ENCODE measurements at regions not wholly inside any gene's neighbourhood (a gene's known extent, or its start where the extent isn't known, plus 50 kb on each side); places are given as distances from the start of the nearest gene placed in this dataset.
"Not testable (repeated sequence)": the region's sequence is repeated elsewhere in the genome, so short reads cannot be mapped to it uniquely, and the experiment has no call there.

DNA sequence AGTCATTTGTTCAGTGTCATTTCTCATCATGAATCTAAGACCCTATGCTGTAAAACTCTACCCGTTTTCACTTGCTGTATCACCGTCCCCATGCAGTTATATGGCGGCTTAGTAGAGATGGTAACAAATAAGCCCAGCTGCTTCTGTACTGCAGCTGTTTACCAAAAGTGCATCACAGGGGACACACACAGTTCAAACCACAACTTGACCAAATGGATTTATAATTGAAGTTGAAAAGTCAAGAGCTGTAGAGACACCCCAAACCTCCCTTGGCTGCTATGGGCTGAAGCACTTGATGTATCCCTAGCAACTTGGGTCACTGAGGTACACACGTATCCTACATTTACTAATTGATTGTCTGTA lies 219.0 kb upstream of the FGF13 start:
- DNase-seq (ENCODE audit: low spot score), result no peak

DNA sequence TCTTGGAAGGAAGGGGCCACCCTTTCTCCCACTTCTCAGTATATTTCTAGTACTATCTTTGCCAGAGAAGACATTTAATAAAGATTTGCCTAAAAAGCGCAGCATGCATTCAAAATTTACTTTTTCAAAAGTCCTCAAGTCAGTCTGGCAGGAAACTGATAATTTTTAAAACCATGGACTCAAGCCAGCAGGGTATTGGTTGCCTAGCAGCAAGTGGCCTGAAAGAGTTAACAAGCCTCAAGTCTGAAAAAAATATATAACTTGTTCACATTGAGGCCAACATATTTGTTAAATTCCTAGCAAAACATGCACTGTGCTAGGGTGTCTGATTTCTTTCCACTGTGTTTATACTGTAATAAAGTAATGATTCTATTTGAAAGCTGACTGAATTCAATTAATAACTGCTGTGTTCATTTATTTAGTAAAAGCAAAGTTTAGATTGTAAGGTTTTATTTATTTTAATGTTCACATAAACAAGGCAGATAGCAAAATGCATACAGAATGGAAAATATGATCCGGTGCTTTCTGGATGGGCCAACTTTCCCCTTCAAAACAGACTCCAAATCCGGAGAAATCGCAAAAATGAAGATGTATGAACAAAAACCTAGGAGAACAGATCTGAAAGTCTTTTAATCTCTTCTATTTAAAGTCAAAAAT lies 218.5 kb upstream of the FGF13 start:
- no peak for DNase-seq (ENCODE audit: low spot score)

DNA sequence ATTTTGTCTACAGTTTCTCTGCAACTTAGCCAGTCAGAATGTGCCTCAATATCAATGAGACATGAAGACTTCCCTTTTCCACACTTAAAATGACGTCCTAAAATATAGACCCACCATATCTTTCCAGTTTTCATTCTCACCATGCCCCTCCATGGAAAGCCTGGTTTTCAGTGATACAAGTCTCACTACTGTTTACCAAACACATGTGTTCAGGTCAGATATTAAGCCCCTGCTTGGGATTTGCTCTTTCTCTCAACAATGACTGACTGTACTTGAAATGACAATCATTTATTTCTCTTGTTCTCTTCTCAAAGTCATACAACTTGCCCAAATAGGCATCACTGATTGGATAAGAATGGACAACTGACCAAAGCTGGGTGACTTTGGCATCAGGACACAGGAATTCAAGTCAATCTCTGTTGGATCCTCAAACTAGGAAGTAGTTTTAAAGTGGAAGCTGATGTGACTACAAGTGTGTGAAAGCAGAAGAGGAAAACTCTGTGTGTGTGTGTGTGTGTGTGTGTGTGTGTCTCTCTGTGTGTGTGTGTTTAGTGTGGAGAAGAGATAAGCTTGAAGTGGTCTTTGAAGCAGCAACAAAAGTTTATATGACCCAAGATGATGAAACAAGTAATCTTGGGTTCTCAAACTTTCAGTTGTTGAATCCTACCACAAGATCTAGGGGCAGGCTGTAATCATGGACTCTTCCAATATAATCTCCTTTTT lies 217.4 kb upstream of the FGF13 start:
- no peak for DNase-seq (ENCODE audit: low spot score)

DNA sequence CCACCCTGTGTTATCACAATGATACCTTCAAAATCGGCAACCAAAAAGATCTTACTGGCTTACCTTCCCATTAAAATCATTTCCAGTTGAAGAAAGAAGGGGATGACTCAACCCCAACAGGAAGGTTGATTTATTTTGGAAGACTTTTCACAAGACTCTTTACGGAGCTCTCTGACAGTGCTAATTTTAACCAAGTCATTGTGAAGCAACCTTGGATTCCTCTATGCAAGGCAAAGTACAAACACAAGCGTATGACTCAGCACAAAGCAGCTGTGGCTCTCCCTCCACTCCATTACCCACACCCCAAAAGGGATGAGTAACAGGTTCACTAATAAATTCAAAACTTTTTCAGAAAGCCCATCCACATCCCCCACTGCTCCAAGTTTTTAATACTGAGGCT lies 213.8 kb upstream of the FGF13 start:
- no peak for DNase-seq (ENCODE audit: low spot score)

DNA sequence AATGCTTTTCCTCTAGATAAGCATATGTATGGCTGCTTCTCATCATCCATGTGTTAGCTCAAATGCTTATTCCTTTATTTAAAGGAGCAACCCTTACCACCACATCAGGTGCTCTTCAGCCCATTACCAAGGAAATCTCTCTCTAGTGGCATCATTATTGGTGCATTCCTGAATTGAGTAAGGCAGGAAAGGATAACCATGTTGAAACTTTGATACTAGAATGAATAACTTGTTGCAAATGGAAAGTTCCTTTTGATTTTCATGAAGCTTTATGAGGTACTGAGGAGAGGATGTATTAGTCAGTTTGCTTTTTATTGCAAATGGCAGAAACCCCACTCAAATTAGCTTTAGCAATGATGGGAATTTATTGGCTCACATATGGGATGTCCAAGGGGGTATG lies 212.3 kb upstream of the FGF13 start:
- no peak for DNase-seq (ENCODE audit: low spot score)

DNA sequence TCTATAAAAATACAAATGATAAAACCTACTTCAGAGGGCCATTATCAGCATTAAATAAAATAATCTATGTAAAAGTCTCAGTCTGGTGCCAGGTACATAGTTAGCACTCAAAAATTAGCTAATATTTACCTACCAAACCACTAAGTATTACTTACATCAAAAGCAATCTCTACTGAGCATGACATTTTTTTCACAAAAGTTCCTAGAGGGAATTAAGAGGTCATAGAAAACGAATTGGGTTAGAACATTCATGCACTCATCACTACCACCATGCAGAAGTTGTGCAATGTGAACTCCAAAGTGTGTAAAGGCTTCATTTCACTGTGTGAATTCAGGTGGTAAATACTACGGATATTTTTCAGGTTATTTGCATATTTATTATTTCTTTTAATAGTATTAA lies 209.5 kb upstream of the FGF13 start:
- no peak for DNase-seq (ENCODE audit: low spot score)

DNA sequence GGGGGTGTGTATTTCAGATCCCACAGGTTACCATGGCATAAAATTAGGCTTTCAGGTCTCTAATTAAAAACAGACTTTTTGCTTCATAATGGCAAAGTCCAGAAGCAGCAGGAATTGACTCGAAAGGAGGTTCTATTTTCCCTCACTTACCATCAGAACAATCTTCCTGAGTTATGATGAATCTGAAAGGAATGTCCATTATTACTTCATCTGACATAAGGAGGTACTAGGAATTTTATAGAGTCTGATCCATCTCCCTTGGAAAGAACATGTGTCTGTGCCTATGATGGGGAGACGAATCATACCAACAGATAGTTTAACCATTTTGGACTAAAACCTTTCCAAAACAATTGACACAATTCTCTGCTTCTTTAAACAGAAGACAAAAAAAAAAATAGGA lies 206.3 kb upstream of the FGF13 start:
- DNase-seq (ENCODE audit: low spot score), result no peak

DNA sequence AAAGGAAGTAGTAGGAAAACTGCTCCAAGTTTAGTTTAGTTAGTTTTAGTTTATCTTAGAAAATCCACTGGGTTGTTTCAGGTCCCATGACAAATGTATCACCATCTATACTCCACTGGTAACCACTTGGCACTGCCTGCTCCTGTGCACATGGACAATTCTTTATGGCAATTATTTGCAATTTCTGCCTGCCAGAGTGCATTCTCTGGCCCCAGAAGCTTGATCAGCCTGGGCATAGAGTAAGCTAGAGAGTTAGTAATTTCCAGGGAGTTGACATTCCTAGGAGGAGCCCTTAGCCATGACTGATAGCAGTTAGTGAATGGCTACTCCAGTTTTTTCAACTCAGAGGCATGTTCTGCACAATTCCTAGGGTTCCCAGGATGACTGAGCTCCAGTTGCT lies 203.2 kb upstream of the FGF13 start:
- no peak for DNase-seq (ENCODE audit: low spot score)

DNA sequence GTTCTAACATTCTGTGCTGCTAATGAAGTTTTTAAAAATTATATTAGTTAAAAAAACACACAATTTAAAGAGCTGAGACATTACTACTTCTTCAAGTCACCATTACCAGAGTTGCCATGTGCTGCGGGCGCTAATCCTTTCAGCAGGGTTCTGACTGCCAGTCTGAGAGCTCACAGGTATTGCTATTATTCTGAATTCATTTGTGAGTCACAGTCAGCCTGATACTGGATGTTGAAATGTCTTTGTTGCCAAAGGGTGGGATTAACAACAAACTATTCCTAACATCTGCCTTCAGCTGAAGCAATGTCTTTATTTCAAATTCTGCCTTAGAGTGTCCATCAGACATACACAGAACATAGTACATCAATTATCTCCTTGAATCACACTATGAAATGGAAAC lies 197.1 kb upstream of the FGF13 start:
- DNase-seq (ENCODE audit: low spot score), result no peak

DNA sequence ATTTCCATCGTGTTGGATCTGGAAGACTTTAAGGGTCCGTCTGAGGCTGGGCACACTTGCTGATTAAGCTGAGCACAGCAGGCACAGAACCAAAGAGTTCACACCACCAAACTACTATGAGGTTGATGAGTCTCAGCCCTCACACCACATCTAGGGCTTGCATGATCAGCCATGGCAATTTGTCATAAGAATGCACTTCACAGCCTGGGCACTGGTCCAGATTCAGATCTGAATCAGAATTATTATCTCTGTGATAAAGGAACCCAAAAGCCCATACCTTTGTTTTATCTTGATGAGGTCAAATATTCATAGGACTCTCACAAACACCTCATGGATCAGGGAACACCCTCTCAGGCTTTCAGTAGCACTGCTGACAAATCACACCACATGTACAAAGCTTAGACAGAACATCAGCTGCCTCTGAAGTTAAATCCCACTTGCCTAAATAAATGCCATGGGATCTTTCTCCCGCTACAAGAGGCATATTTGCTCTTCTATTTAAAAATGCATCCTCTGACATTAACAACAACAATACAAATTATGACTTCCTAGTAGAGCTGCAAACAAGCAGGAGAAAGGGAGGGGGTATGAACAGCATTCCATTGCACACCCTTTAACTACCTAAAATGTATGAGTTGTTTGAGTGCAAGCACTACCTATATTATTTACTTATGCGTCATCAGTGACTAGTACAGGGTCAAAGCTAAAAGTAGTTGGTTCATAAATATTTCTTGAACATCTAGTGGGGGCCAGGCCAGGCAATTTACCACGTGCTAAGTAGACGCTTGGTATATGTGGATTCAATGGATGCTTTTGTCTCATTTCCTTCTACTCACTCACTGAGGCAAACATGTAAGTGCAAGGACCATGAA lies 186.3 kb upstream of the FGF13 start:
- no peak for DNase-seq (ENCODE audit: low spot score)

DNA sequence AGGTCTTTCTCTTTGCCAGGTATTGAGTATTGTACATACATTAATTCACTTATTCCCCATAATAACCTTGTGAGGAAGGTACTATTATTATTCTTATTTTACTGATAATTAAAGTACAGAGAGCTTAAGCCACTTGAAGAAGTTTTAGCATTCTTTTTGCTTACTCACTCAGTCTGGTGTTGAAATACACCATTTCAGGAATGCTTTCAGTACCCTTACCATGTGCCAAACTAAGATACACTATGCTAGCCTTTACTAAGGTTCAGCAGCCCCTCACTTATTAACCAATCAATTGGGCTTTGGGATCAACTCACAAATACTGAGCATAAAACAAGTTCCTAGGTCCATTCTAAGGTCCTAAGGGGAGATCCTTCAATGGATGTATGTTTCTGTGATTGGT lies 179.0 kb upstream of the FGF13 start:
- DNase-seq (ENCODE audit: low spot score), result no peak

DNA sequence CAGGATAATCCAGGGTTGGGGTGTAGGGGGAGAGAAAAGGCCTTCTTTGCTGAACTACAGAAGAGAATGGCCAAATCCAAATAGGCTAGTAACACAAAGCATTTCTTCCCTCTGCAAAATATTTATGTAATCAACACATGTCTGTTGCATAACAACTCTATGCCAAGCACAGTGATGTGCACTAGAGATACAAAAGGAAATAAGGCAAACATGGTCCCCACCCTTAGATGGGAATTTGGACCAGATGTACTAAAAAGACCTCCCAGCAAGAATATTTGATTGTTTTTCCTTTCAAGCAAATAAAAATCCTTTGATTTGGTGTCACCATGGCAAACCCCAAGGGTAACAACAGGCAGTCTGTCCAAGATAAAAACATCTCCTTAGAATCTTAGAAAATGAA lies 177.6 kb upstream of the FGF13 start:
- no peak for DNase-seq (ENCODE audit: low spot score)

DNA sequence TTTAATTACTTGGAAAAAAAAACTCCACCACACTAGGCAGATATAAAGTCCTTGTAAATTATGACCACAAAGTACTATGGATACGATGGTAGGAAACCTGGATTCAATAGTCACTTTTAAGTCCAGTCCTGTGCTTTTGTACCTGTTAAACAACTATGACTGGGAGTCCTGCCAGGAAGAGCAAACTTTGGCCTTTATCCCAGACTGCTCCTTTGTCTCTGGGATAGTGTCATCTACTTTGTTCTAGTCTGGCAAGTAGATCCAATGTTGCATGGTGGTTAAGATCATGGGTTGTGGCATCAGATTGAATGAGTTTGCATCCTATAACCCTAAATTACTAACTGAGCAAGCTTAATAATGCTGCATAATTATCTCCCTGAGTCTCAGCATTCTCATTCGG lies 175.3 kb upstream of the FGF13 start:
- no peak for DNase-seq (ENCODE audit: low spot score)

DNA sequence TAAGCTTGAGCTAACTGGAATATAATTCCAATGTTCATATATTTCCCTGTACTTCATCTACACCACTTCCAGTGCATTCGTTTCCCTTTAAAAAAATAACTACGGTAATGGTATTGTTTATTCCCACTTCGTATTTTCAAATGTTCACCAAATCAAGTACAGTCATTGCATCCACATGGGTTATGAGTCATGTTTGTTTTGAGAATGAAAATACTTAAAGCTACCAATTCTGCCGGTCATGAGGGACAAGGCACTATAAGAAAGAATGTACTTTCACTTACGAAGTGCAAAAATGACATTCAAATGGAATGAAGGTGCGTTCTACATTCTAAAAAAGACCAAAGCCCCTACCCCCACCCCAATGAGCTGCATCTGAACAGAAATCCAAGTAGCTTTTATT lies 174.4 kb upstream of the FGF13 start:
- DNase-seq (ENCODE audit: low spot score), result no peak

DNA sequence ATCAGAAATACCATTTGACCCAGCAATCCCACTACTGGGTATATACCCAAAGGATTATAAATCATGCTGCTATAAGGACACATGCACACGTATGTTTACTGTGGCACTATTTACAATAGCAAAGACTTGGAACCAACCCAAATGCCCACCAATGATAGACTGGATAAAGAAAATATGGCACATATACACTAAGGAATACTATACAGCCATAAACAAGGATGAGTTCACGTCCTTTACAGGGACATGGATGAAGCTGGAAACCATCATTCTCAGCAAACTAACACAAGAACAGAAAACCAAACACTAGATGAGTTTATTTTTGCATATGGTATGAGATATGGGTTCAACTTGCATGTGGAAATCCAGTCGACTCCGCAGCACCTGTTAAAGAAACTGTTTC lies 168.8 kb upstream of the FGF13 start:
- DNase-seq (ENCODE audit: low spot score), result not testable (repeated sequence)

DNA sequence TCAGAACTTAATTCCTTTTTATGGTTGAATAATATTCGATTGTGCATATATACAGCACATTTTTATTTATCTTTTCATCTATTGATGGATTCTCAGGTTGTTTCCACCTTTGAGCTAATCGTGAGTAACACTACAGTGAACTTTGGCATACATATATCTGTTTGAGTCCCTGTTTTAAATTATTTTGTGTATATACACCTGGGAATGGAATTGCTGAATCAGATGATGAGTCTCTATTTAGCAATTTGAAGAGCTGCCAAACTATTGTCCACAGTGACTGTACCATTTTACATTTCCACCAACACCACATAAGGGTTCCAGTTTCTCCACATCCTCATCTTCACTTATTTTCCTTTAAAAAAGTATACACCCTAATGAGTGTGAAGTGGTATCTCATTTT lies 166.2 kb upstream of the FGF13 start:
- no peak for DNase-seq (ENCODE audit: low spot score)

DNA sequence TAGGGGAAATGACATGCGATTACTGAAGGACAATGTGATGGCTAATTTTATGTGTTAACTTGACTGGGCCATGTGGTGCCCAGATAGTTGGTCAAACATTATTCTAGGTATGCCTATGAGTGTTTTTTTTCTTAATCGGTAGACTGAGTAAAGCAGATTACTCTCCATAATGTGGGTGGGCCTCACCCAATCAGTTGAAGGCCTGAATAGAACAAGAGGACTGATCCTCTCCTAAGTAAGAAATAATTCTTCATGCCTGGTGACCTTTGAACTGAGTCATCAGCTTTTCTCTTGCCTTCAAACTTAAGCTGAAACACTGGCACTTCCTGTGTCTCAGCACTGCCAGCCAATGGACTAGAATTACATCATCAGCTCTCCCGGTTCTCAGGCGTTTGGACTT lies 164.0 kb upstream of the FGF13 start:
- DNase-seq (ENCODE audit: low spot score), result no peak

DNA sequence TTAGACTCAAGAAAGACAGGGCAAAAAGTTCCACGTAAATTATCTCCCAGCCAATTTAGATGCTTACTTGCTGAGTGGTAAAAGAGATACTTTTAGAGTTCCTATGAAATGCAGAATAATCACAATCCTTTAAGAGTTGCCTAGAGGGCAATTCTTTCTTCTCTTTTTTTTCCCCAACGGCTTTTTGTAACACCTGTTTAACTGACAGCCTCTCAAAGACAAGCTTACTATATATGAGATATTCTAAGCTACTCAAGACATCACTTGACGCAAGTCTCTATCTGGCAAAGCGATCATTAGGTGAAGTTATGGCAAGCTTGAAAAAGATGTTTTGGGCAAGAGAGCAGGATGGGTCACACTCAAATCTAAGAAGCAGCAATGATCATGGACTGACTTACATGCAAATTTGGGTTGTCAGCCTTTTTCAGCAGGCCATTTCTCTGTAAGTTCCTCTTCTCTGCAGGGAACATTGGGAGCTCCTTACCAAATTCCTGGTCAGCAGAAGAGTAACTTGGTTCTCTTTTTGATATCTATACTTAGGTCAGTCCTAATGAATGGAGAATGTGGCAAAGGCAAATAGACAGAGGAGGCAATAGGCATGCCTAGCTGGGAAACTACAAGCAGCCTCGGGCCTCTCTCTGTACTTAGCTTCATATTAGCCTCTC lies 162.9 kb upstream of the FGF13 start:
- no peak for DNase-seq (ENCODE audit: low spot score)

DNA sequence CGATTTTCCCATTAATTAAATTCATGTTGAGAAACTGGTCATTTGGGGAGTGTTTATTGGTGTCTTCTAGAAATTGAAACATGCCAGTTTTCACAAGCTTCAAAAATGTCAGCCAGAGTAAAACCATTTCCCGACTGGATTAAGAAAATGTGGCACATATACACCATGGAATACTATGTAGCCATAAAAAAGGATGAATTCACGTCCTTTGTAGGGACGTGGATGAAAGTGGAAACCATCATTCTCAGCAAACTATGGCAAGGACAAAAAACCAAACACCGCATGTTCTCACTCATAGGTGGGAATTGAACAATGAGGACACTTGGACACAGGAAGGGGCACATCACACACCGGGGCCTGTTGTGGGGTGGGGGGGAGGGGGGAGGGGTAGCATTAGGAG lies 162.1 kb upstream of the FGF13 start:
- not testable (repeated sequence) for DNase-seq (ENCODE audit: low spot score)

DNA sequence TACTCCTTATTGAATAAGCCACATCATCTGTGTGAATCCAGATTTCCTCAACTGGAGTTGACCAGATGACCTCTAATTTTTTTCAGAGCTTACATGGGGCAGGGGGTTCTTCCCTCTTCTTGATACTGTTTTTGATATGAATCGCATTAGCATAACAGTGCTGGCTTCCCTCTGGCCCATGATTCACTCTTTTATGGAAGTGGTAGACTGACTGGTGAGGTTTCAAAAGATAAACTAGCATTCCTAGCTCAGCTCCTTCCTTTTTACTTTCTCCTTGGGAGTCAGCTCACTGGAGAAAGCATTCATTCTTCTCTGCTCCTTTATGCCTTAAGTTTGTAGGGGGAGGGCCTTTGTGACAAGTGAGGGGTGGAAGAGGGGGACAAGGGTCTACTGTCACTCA lies 161.0 kb upstream of the FGF13 start:
- DNase-seq (ENCODE audit: low spot score), result no peak

DNA sequence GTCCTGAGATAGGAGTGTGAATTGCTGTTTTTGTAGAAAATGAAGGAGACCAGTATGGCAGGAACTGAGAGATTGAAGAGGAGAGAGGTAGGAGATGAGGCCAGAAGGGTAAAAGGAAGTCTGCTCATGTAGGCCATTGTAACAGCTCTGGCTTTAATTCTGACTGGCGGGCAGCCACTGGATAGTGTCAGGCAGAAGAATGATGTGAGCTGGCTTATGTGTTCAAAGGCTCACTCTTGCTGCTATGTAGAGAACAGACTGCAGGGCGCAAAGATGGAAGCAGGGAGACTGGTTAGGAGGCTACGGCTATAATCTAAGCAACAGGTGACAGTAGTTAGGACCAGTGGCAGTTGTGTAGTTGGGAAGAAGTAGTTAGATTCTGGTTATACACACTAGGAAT lies 160.2 kb upstream of the FGF13 start:
- no peak for DNase-seq (ENCODE audit: low spot score)

DNA sequence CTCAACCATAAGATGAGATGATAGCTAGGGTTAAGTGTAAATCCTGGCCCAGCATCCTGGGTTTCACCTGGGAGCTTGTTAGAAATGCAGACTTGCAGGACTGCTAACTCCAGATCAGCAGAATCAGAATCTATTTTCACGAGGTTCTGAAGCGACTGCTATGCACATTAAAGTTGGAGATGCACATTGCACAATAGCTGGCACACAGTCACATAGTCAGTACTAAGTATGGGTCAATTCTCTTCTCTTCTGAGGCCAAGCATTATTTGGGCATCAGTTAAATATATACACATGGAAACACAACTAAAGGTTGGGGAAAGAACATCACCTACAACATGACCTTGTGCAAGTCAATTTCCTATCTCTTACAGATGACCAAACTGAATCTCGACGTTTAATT lies 155.1 kb upstream of the FGF13 start:
- no peak for DNase-seq (ENCODE audit: low spot score)

Measured in iPS-NIHi11 (cell line).